Muscle of leg (tissue), 3 donors: ENCODE measurements at regions not wholly inside any gene's neighbourhood (a gene's known extent, or its start where the extent isn't known, plus 50 kb on each side); places are given as distances from the start of the nearest gene placed in this dataset.

Experiments
- DNase-seq: peaks from one replicate; pipeline ENCODE4 v3.0.0; 2013
- H3K27ac ChIP-seq: one replicate; pipeline ENCODE4 v1.5.1; 2013; ENCODE audit warnings: mild to moderate bottlenecking, low read length, control low read depth
- H3K27me3 ChIP-seq: one replicate; pipeline ENCODE4 v1.6.1; 2013; ENCODE audit warnings: low read length; ENCODE audit not compliant: control insufficient read depth, insufficient read depth
- H3K36me3 ChIP-seq: one replicate; pipeline ENCODE4 v1.6.1; 2013; ENCODE audit warnings: low read length; ENCODE audit not compliant: control insufficient read depth, insufficient read depth
- H3K4me1 ChIP-seq: one replicate; pipeline ENCODE4 v1.6.1; 2013; ENCODE audit warnings: low read length; ENCODE audit not compliant: control insufficient read depth, insufficient read depth
- H3K4me3 ChIP-seq: one replicate; pipeline ENCODE4 v1.5.1; 2013; ENCODE audit warnings: low read length, control low read depth
- H3K9me3 ChIP-seq: replicated peaks from 2 replicates; pipeline ENCODE4 v1.6.1; 2013; ENCODE audit warnings: low read depth, low read length; ENCODE audit not compliant: control insufficient read depth
- WGBS: methylation state at CpG from one replicate; pipeline ENCODE4 v1.1.5; 2013; ENCODE audit warnings: missing lambda C conversion rate; ENCODE audit not compliant: insufficient coverage; 5-methylcytosine and 5-hydroxymethylcytosine counted together

GRCh38 chr4:34236118-34236517 lies 2008.2 kb downstream of the ARAP2 start:
- no peak for DNase-seq
- Histone ChIP-seq H3K9me3 (no peaks in the 10 kb centered on the region), H3K27me3 (no peaks in the 10 kb centered on the region), H3K4me3 (no peak overlapping the region), H3K4me1 (no peaks in the 10 kb centered on the region), H3K36me3 (no peaks in the 10 kb centered on the region), H3K27ac (no peak overlapping the region)
- WGBS, result no CpG with 5 or more reads among the region's 1 CpG

GRCh38 chr4:34245276-34245675 lies 1999.0 kb downstream of the ARAP2 start:
- no peaks in the 10 kb centered on the region for H3K36me3 ChIP-seq
- H3K9me3 ChIP-seq, result no peaks in the 10 kb centered on the region
- WGBS, result no CpG with 5 or more reads among the region's 2 CpGs
- no peaks in the 10 kb centered on the region for H3K4me1 ChIP-seq
- H3K27ac ChIP-seq, result no peak overlapping the region
- DNase-seq, result peak; percentile 62
- no peak overlapping the region for H3K4me3 ChIP-seq
- no peaks in the 10 kb centered on the region for H3K27me3 ChIP-seq

GRCh38 chr4:34250562-34250961 lies 1993.8 kb downstream of the ARAP2 start:
- no peak overlapping the region for H3K4me3 ChIP-seq
- no peaks in the 10 kb centered on the region for H3K27me3 ChIP-seq
- H3K9me3 ChIP-seq, result no peaks in the 10 kb centered on the region
- H3K27ac ChIP-seq, result no peak overlapping the region
- no peak for DNase-seq
- 80% methylated on average over 1 of the region's 1 CpG for WGBS
- H3K4me1 ChIP-seq, result no peaks in the 10 kb centered on the region
- no peaks in the 10 kb centered on the region for H3K36me3 ChIP-seq

GRCh38 chr4:34253239-34253638 lies 1991.1 kb downstream of the ARAP2 start:
- DNase-seq, result no peak
- no peak overlapping the region for H3K4me3 ChIP-seq
- no peak overlapping the region for H3K27ac ChIP-seq

GRCh38 chr4:34258176-34258575 lies 1986.1 kb downstream of the ARAP2 start:
- H3K36me3 ChIP-seq, result no peaks in the 10 kb centered on the region
- no CpG with 5 or more reads among the region's 2 CpGs for WGBS
- no peak overlapping the region for H3K27ac ChIP-seq
- H3K4me1 ChIP-seq, result no peaks in the 10 kb centered on the region
- DNase-seq, result no peak
- no peaks in the 10 kb centered on the region for H3K27me3 ChIP-seq
- no peak overlapping the region for H3K4me3 ChIP-seq
- H3K9me3 ChIP-seq, result no peaks in the 10 kb centered on the region

More at GRCh38 chr4:34253239-34253638, 1991.1 kb downstream of the ARAP2 start:
- H3K9me3 ChIP-seq, result no peaks in the 10 kb centered on the region
- no peaks in the 10 kb centered on the region for H3K27me3 ChIP-seq
- no peaks in the 10 kb centered on the region for H3K4me1 ChIP-seq
- no peaks in the 10 kb centered on the region for H3K36me3 ChIP-seq

- no peak for DNase-seq
- H3K9me3 ChIP-seq, result no peaks in the 10 kb centered on the region
- no peaks in the 10 kb centered on the region for H3K4me1 ChIP-seq
- no peak overlapping the region for H3K27ac ChIP-seq
- no peaks in the 10 kb centered on the region for H3K27me3 ChIP-seq
- no peak overlapping the region for H3K4me3 ChIP-seq
- H3K36me3 ChIP-seq, result no peaks in the 10 kb centered on the region
- 78% methylated on average over 1 of the region's 2 CpGs for WGBS
These were observed 1982.5 kb downstream of the ARAP2 start for GRCh38 chr4:34261799-34262314.

GRCh38 chr4:34269613-34270012 lies 1974.7 kb downstream of the ARAP2 start:
- Histone ChIP-seq H3K9me3 (no peaks in the 10 kb centered on the region), H3K27me3 (no peaks in the 10 kb centered on the region), H3K4me1 (no peaks in the 10 kb centered on the region), H3K36me3 (no peaks in the 10 kb centered on the region), H3K4me3 (no peak overlapping the region), H3K27ac (no peak overlapping the region)
- no CpG with 5 or more reads among the region's 1 CpG for WGBS
- no peak for DNase-seq

GRCh38 chr4:34271479-34272355 lies 1972.6 kb downstream of the ARAP2 start:
- no peaks in the 10 kb centered on the region for H3K27me3 ChIP-seq
- H3K36me3 ChIP-seq, result no peaks in the 10 kb centered on the region
- H3K9me3 ChIP-seq, result no peaks in the 10 kb centered on the region
- H3K4me1 ChIP-seq, result no peaks in the 10 kb centered on the region
- H3K27ac ChIP-seq, result no peak overlapping the region
- DNase-seq, result no peak
- no CpG with 5 or more reads among the region's 5 CpGs for WGBS
- no peak overlapping the region for H3K4me3 ChIP-seq

- Histone ChIP-seq H3K9me3 (no peaks in the 10 kb centered on the region), H3K27me3 (no peaks in the 10 kb centered on the region), H3K4me1 (peaks cover 15% of the 10 kb centered on the region), H3K36me3 (no peaks in the 10 kb centered on the region), H3K27ac (no peak overlapping the region), H3K4me3 (no peak overlapping the region)
- DNase-seq, result no peak
These were observed 1965.3 kb downstream of the ARAP2 start for GRCh38 chr4:34279011-34279410.

GRCh38 chr4:34280131-34280530 lies 1964.2 kb downstream of the ARAP2 start:
- Histone ChIP-seq H3K4me1 (peaks cover 15% of the 10 kb centered on the region), H3K4me3 (no peak overlapping the region), H3K27ac (no peak overlapping the region), H3K27me3 (no peaks in the 10 kb centered on the region), H3K36me3 (no peaks in the 10 kb centered on the region), H3K9me3 (no peaks in the 10 kb centered on the region)
- WGBS, result 20% methylated on average over 1 of the region's 2 CpGs
- DNase-seq, result peak; percentile 29
